HG03432 (cell line): ENCODE measurements at regions not wholly inside any gene's neighbourhood (a gene's known extent, or its start where the extent isn't known, plus 50 kb on each side); places are given as distances from the start of the nearest gene placed in this dataset.

Experiments used
- ATAC-seq: cut with Tn5 transposase; IDR thresholded peaks from one replicate; pipeline ENCODE4 v1.9.1; 2021; ENCODE audit warnings: mild to moderate bottlenecking, moderate library complexity; ENCODE audit not compliant: unreplicated experiment

DNA sequence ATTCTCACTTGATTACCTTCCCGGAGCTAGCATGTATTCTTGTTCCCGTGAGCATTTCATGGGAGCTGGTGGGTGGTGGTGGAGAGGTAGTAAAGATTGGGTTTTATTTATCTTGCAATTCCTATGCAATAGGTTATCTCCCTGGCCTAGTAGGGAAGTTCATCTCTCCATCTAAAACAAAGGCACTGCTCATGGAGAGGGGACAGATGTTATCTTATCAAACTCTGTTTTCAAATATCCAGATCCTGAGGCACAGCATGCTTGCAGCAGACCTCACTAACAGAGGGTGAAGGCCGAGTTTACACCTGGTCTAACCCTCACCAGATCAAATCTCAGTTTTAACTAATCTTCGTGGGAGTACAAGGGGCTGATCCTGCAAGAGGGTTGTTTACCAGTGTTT, 98.9 kb downstream of the CYRIA start:
- ATAC-seq: no peak

DNA sequence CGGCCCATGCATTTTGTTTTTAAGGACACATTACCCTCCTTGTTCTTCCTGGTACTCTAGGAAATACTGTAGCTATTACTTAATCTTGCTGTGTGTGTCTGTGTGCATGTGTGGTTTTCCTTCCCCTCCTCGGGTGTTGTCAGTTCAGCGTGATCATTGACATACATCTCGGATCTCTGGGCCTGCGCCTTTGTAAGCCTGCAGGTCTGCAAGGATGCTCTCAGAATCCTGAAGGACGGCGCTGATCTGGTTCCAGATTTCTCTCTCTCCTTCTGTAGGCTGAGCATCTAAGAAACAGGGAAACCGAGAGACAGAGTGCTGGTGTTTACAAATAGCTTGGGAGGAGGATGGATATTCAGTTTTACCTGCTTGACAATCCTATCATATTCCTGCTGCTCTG, 100.2 kb downstream of the CYRIA start:
- ATAC-seq: no peak

DNA sequence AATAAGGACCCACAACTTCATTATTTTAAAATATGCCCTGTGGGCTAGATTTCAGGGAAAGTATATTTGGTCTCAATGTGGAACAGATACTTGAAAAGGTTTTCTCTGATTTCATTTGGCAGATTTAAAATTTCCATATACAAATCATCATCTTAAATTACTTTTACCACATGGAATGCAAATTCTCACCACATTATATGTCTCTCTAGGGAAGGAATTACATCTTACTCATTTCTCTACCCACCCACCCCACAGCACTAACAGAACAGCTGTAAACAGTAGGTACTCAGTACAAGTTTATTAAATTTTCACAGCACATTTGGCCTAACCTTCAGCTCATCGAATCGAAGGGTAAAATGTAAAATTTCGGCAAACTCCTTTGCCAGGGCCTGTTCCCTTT, 104.0 kb downstream of the CYRIA start:
- no peak for ATAC-seq

DNA sequence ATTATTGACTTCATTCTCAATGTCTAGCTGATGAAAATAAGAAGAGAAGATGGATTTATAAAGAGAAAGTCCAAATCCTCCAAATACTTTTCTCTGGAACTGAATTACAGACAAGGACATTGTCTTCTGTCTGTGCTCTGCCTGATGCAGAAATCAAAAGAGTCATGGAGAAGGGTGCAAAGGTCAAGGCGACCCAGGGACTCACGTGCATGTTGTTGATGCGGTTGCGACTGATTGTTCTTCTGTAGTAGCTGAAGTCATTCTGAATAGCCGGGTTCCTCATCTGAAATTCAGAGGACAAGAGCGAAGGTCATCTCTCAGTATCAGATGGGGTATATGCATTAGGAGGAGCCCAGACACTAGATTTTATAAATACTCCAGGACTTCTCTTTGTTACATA, 104.4 kb downstream of the CYRIA start:
- ATAC-seq: no peak

DNA sequence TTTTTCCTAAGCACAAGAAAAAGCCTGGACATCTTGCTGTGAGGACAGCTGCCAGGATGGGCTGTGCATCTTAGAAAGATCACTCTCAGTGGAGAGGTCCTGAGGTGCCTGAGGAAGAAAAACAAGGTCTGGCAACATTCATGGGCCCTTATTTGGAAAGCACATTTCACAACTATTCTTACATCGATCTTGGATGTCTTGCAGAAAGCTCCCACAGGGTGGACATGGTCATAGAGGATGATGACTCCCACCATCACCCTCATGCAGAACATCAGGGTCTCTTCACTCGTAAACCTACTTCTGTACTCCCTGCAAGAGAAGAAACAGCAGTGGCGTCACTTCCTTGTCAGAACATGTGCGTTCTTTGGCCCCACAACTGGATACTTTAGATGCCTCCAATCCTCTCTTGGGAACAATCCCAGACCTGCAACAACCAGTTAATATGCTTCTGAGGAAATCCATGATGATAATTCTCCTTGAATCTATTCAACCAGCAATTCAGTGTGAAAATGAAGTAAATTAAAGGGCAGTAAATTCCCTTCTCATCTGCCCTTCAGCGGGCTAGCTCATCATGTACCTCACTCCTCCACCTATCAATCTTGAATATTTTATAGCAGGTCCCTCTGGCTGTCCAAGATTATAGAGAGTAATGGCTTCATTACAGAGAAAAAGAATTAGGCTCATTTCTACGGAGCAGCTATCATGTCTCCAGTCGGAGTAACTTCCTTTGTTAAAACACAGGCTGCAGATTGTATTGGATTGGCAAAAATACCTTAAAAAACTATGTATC, 106.2 kb downstream of the CYRIA start:
- no peak for ATAC-seq

DNA sequence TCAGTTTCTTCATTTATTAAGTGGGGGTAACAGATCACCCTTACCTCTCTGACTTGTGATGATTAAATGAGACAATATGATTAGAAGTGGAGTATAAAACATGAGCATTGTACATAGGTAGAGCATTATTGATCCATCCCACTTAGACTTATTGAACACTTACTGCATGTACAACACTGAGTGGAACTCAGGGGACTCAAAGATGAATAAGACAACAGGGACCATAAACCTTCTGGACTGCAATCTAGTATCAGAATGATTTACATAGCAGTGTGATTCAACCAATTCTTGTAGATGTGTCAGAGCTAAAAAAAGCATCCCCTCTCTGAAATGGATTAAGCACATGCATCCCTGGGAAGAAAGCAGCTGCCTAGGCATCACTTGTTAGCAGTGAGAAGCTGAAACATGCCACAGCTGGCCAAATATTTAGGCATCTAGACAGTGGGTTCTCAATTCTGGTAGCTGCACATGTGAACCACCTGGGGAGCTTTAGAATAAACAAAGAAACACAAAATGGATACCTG, 111.5 kb downstream of the CYRIA start:
- no peak for ATAC-seq

DNA sequence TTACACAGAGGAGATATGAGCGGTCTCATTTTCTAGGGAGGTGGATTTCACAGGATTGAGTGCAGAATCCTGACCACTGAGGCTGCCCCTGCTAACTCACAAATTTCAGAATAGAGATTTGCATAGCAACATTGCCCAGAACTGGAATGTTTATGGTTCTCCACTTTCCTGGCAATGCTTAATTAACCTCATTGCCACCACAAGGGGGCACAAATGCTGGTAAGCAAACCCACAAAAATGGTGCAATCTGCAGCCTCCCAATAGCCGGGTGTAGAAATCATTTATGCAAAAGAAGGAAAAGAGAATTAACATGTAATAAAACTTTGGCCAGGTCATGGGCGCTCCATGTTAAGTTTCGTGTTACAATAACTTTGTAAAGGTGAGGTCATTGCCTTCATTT, 112.4 kb downstream of the CYRIA start:
- peak; percentile 51 for ATAC-seq

DNA sequence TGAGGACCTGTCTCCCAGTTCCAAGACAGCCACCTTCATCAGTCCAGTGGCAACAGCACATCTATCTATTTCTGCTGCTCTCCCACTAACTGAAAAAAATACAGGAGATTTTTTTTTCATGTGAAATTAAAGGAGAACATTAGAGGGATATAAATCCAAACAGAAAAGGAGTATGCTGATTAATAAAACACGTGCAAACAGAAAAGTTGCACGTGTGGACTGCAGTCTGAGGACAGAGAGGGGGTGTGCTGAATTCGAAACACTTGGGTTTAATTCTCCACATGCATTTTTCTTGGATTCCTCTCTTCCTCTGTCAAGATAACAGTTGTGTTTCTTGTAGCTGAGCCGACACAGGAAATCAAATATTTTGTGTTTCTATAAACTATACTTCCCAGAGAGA, 113.4 kb downstream of the CYRIA start:
- ATAC-seq: no peak

DNA sequence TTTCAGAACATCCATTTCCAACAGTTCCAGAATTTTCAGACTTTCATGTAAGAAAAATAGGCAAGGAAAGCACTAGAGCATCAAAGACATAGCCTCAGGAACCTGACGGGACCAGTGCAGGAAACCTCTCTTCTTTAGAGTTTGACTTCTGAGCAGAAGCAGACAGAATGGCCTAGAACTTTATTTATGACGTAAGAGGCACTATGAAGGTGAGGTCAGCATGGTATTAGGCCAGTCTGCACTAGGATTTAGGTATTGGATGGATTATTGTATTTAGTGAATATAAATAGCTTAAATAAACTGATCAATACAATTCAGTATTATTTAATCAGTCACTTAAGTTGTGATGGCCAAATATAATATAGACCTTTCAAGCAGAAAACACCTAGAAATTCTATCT, 117.6 kb downstream of the CYRIA start:
- no peak for ATAC-seq

DNA sequence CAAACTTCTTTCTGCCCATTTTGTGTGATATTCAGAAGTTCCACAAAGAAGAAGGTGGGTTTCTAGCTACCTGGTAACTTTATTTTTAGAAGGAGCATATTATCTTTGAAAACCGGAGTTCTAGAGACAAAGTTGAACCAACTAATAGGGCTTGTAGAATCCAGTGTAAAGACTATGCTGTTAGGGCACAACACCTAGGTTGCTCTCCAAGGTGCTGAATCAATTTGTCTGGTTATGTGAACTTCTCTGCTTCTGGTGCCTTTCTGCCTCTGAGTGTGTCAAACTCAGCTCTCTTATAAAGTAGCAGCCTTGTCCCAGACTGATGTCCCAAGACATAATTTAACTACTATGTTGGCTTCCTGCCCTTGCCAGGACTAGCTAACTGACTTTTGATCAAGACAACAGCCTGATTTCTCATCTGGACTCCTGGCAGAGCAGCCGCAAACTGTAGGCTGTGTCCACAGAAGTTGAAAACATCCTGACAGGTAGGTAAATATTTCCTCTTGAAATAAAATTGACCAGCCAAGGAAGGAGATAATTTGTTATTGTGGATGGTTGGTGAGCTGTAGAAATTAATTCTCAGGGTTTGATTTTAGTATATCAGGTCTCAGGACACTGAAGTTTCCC, 119.4 kb downstream of the CYRIA start:
- ATAC-seq: no peak

DNA sequence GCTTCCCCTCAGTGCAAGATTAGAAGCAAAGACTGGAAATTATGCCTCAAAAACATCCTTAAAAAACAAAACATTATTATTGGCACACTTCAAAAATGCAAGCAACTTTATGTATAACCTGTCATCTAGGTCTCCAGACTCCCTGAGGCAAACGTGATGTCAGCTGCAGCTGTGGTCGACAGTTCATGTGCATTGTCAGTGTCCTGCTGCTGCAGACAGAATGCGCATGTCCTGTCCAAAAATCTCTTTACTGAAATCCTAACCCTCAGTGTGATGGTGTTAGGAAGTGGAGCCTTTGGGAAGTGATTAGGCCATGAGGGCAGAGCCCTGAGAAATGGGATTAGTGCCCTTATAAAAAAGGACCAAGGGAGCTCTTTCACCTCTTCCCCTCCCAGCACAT, 126.9 kb downstream of the CYRIA start:
- no peak for ATAC-seq

DNA sequence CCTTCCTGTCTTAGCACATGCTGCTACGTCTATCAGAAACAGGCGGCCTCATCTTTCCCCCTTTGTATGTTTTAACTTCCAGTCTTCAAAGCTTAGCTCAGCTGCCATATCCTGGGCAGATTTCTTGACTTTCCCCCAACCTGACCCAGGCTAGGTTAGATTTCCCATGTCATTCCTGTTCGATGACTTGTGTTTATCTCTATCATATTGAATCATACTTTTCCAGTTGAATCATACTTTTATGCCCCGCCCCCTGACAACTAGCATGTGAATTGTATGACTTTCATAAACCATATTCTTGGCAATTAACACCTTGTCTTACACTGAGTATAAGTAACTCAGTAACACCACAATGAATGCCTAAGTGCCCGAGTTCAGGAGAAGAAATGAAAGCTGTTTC, 128.3 kb downstream of the CYRIA start:
- no peak for ATAC-seq

DNA sequence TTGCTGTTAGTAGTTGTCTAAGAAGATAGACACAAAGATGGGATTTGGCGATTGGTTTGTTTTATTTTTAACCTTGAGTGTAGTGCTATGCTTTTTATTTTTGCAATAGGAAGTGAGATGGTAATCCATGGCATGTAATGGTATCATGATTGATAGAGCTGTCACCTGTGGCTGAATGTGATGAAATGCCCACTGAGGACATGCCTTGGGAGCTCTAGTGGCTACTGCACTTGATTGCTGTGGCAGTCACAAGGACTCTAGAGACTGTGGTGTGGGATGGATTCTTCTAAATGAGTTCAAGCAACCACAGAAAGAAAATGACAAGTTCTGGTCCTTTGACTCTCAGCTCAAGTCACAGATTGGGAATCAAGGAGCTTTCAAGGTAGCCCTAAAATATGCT, 139.4 kb downstream of the CYRIA start:
- ATAC-seq: no peak

DNA sequence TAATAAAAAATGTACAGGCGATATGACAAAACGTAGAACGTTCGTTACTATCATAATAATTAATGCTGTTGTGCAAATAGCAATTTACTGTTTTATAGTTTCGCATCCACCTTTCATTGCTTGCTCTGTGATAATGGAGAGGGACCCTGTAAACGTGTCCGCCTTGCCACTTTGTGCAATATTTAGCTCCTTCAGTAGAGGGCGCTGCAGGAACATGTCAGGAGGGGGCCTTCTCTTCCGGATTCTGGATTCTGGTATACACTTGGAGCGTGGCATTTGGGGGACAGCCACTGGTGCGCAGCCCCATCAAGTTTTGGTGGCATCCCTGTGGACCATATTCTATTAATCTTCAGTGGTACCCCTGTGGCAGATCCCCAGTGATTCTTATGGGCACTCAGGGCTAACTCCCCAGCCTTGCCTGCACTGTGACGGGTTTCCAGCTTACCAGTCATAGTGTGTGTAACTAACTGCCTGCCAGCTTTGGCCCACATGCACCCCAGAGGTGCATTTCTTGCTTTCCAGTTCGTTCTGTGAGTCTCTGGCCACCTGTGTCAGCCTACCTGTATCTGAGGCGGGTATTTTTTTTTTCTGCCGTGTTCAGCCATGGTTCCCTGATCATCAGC, 140.3 kb downstream of the CYRIA start:
- ATAC-seq: no peak

DNA sequence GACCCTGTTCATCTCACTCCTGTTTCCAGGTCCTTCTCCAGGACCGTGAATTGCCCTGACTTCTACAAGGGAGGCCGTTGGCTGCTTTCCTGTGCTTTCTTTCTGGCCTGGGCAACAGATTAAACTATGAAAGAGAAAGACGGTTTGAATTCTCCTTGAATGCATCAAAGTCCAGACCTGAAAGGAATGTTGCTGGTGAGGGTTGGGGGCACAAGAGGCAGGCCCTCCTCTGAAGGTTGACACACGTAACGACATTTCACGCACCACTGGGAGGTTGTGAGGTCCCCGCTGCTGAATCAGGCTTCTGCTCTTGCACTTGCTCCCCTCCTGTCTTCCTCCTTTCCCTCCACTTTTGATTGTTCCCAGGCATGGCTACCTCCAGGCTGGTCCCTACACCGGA, 141.9 kb downstream of the CYRIA start:
- no peak for ATAC-seq

DNA sequence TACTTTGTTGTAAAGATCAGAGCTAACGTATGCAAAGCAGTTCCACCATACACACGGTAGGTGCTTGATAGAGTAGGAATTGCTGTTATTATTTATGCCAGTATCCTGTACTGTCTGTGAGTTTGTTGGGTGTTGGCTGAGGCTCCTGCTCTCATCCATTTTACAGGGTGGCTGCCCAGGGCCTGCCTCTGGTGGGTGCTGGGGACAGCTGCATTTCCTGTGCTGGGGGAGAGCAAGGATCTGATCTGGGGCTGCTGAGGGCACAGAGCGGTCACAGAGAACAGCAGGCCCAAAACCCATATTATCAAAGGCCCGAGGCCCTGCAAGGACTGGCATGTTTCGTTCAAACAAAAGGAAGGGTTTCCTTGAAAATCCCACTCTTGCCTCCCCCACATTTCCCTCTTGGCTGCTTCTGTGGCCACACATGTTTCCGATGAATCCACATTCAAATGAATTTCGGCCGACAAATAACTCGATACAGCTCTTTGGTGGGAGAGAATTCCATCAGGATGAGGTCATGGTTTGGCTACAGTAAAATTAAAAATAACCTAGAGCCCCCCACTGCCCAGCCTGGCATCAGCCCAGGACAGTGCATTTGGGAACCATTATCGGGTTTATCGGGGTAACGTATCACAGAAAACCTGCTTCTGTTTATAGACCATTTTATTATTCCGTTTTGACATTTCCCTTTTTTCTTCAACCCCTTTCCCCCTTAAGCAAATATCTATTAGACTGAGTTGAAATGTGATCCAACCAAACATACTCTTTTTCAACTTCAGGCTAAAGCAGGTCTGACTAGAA, 143.4 kb downstream of the CYRIA start:
- ATAC-seq: no peak

DNA sequence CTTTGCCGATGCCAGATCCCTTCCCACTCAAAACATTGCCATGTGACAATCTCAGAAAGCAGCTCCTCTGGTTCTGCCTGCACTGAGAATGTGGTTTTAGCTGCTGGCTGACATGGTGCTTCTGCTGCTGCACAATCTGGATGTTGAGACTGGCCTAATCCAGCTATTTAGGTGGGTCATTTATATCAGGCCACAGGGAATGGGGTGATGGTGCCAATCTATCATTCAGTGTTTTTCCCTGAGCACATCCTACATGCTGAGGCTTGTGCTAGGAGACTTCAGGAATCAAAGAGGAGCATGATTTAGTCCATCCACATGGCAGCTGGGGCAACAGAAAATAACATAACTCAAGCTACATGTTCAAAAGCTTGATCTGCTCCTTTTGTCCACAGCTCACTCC, 144.7 kb downstream of the CYRIA start:
- no peak for ATAC-seq

DNA sequence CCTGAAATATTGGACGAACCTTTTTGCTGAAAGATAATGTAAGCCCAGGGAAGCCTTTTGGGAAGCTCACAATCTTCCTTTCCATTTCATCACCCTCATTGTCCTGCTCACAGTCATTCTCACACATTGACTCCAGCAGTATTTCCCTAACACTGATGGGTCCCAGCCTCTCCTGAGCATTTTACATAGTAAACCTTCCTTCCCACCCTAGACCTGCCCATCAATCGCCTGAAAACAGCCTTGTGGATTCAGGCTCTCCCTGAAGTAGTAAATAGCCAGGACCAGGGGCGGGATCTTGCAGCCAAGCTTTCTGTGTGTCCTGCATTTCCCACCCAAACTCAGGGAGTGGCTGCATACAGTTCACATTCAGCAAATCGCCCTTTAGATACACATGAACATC, 149.9 kb downstream of the CYRIA start:
- ATAC-seq: no peak

DNA sequence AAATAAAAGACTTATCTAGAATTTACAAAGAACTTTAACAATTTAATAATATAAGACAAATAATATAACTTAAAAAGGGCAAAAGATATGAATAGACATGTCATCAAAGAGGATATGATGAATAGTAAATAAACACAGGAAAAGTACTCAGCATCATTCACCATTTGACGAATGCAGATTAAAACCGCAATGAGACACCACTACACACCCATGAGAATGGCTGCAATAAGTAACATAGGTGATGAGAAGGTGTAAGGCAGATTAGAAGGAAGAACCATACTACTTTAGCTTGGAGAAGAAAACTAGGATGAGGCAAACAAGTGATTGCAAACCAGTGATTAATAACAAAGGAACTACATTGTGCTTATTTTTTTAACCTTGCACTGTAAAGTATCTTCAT, 152.0 kb downstream of the CYRIA start:
- no peak for ATAC-seq

DNA sequence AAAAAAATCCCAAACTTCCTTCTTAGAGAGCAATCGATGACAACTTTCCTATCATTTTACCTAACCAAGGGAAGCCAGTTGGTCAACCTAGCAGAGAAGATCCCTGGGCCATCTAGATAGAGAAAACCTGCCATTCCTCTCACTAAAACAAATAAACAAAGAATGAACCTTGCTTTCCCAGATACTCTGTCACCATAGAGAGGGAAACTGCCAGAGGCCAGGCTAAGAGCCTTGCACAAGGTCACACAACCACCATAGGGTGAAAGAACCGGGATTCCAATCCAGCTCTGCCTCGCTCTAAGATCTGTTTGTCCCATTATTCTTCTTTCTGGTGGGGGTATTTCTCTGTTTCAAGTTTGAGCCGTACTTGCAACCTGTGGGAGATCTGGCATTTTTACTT, 154.6 kb downstream of the CYRIA start:
- ATAC-seq: no peak

DNA sequence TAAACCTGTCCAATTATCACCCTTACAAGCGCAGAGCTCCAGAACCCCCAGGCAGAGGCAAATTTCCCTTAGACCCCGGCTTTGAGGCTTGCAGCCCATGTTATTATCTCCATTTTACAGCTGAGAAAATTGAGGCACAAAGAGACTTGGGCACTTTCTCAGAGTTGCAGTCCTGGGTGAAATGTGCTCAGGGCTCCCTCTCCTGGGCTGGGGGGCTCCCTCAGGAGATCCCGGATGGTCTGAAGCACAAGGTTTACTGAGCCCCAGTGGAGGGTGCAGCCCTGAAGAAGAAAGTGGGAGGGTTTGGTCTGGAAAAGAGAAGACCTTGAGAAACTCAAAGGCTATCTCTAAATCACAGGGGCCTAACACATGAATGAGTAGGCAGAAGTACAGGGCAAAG, 156.6 kb downstream of the CYRIA start:
- no peak for ATAC-seq
